ENCODE measurements at regions not wholly inside any gene's neighbourhood (a gene's known extent, or its start where the extent isn't known, plus 50 kb on each side); places are given as distances from the start of the nearest gene placed in this dataset.

DNA sequence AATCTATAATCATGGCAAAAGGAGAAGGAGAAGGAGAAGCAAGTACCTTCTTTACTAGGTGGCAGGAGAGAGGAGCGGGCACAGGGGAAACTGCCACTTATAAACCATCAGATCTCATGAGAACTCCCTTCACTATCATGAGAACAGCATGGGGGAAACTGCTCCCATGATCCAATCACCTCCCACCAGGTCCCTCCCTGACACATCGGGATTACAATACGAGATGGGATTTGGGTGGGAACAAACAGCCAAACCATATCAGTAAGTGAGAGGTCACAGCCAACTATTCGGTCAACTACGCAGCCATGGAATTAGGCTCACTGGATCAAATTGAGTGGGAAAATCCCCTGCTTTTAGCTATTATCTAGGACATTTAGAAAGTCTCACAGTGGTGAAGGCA, 54.2 kb upstream of the STEAP1B start:
- no peaks in the 10 kb centered on the region for H3K36me3 ChIP-seq (replicated peaks in 1 of 2)
- intact Hi-C loops (cut with DNase I): loop anchor here in 1 of 2 donors (10.0 kb wide), 1 partner anchor 501 kb away; no protein-coding TSS in a partner anchor

GRCh38 chr7:22551768-22552513, 52.0 kb upstream of the STEAP1B start:
- WGBS, 4 donors: 80 to 89% (median 86%) methylated on average over 7 to 8 of the region's 8 CpGs
- Histone ChIP-seq H3K4me1 (replicated peaks in 1 of 2) (no peaks in the 10 kb centered on the region), H3K36me3 (replicated peaks in 1 of 2) (no peaks in the 10 kb centered on the region), H3K27ac (no peak overlapping the region), H3K4me3 (no peak overlapping the region), H3K27me3 (peaks cover 27% of the 10 kb centered on the region), H3K9me3 (replicated peaks in 1 of 3) (no peaks in the 10 kb centered on the region)
- no peak for DNase-seq
- intact Hi-C loops (cut with DNase I): loop anchor here in 1 of 2 donors (10.0 kb wide), 1 partner anchor 503 kb away; no protein-coding TSS in a partner anchor
- TF ChIP-seq POLR2A (IDR thresholded peaks at IDR 0.05): no peak
- TF ChIP-seq, protein P1, sequence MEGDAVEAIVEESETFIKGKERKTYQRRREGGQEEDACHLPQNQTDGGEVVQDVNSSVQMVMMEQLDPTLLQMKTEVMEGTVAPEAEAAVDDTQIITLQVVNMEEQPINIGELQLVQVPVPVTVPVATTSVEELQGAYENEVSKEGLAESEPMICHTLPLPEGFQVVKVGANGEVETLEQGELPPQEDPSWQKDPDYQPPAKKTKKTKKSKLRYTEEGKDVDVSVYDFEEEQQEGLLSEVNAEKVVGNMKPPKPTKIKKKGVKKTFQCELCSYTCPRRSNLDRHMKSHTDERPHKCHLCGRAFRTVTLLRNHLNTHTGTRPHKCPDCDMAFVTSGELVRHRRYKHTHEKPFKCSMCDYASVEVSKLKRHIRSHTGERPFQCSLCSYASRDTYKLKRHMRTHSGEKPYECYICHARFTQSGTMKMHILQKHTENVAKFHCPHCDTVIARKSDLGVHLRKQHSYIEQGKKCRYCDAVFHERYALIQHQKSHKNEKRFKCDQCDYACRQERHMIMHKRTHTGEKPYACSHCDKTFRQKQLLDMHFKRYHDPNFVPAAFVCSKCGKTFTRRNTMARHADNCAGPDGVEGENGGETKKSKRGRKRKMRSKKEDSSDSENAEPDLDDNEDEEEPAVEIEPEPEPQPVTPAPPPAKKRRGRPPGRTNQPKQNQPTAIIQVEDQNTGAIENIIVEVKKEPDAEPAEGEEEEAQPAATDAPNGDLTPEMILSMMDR (IDR thresholded peaks at IDR 0.05): no peak

More for the DNA sequence above, 54.2 kb upstream of the STEAP1B start:
- WGBS, 4 donors: 87 to 95% (median 90%) methylated on average over 5 of the region's 5 CpGs
- Histone ChIP-seq H3K4me1 (replicated peaks in 1 of 2) (no peaks in the 10 kb centered on the region), H3K4me3 (no peak overlapping the region), H3K27me3 (peaks cover 17% of the 10 kb centered on the region), H3K9me3 (replicated peaks in 1 of 3) (no peaks in the 10 kb centered on the region), H3K27ac (no peak overlapping the region)
- no peak for DNase-seq
- TF ChIP-seq POLR2A (IDR thresholded peaks at IDR 0.05): no peak
- TF ChIP-seq, protein P1 (IDR thresholded peaks at IDR 0.05): no peak

DNA sequence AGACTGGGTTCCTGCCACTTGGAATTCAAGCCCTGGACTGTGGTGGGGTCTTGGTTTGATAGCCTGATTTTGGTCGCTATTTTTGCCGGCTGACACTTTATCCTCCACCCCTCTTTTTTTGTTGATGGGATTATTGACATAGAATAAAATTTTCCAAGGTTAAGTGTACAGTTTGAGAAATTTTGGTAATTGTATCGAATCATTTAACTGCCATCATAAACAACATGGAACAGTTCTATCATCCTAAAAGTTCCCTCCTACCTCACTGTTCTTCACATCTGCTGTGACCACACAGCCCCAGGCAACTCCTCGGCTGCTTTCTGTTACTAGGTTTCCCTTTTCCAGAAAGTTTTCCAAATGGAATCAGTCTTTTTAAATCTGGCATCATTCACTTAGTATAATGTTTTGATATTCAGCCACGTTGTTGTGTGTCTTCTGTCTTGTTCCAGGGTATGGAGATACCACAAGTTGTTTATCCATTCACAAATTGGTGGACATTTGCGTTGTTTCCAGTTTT, 50.6 kb upstream of the STEAP1B start:
- intact Hi-C loops (cut with DNase I): loop anchor here in 1 of 2 donors (10.0 kb wide), 1 partner anchor 504 kb away; no protein-coding TSS in a partner anchor
- no peaks in the 10 kb centered on the region for H3K4me1 ChIP-seq (replicated peaks in 1 of 2)
- H3K9me3 ChIP-seq (replicated peaks in 1 of 3): no peaks in the 10 kb centered on the region
- H3K27me3 ChIP-seq: peaks cover 27% of the 10 kb centered on the region
- 54 to 65% (median 59%) methylated on average over 6 of the region's 6 CpGs for WGBS, 4 donors
- TF ChIP-seq, protein P1 (IDR thresholded peaks at IDR 0.05): no peak
- TF ChIP-seq POLR2A (IDR thresholded peaks at IDR 0.05): no peak
- no peak for DNase-seq
- no peak overlapping the region for H3K4me3 ChIP-seq
- H3K36me3 ChIP-seq (replicated peaks in 1 of 2): no peaks in the 10 kb centered on the region
- H3K27ac ChIP-seq: no peak overlapping the region

DNA sequence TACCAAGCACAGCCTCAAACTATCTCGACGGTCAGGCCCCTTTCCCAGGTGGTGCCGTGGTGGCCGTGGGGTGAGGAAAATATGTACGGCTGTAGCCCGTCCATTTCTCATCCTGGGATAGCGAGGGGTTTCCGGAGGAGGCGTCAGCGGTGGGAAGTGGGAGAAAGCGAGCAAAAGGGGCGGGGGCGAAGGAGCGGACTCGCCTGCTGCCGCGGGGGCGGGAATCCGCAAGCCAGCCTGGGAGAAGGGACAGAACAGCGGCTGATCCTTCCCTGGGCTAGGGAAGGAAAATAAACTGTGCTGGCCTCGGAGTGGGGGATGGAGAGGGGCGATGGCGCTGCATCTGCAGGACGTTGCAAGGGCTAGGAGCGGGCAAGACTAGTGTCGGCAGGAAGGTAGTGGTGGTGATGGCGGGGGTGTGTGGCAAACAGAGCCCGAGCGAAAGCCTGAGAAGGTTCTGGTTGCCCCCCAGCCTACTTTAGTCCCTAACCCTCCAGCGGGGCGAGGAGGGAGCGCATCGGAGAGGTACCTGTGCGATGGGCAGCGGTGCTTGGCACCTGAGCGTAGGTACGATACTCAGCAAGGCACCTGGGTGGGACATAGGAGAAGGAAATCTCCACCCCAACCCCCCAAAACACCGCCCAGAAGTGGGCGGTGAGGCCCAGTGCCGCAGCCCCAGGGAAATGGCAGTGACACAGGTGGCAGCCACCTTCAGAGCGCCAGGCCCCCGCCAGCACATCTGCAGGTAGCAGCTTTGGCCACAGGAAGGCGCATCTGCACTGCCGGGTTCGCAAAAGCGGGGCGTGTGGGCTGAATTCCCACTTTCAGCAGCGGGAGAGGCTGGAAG, 49.9 kb upstream of the STEAP1B start:
- Histone ChIP-seq H3K4me1 (replicated peaks in 1 of 2) (no peaks in the 10 kb centered on the region), H3K27ac (no peak overlapping the region), H3K9me3 (replicated peaks in 1 of 3) (no peaks in the 10 kb centered on the region), H3K36me3 (replicated peaks in 1 of 2) (no peaks in the 10 kb centered on the region), H3K27me3 (peaks cover 27% of the 10 kb centered on the region), H3K4me3 (peak overlapping the region in 1 of 4 donors; percentile 12)
- 7 to 9% (median 8%) methylated on average over 46 to 48 of the region's 48 CpGs for WGBS, 4 donors
- peak in 2 of 7 donors; percentile 32 to 52 for DNase-seq
- intact Hi-C loops (cut with DNase I): loop anchor here in 1 of 2 donors (10.0 kb wide), 1 partner anchor 505 kb away; no protein-coding TSS in a partner anchor
- no peak for TF ChIP-seq POLR2A (IDR thresholded peaks at IDR 0.05)
- TF ChIP-seq, protein P1 (IDR thresholded peaks at IDR 0.05): peak in 3 of 6 experiments; percentile 34 to 64 (median 50)

Measured in adrenal gland (tissue), 9 donors.